ENCODE measurements at regions not wholly inside any gene's neighbourhood (a gene's known extent, or its start where the extent isn't known, plus 50 kb on each side); places are given as distances from the start of the nearest gene placed in this dataset.

DNA sequence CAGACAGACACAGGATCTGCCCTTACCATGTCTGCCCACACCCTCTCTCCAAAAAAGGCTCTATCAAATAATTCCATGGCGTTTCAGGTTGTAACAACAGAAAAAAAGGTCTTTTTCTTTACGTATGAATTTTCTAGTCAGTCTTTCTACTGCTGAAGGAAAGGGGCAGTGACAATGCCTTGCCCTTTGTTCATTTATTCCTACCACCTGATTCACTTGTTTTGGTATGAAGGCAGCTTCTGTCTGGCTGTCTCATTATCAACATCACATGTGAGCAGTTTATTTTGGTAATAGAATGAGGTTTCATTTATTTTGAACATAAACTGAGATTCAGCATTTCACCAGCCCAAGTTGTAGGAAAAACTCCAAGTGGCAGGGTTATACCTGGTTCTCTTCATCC lies 94.3 kb upstream of the KLF7 start (continued):
- TF ChIP-seq SKIL (IDR thresholded peaks at IDR 0.05; ENCODE audit: low read depth, poor library complexity, severe bottlenecking) (no peak), BCL11A (IDR thresholded peaks at IDR 0.05; ENCODE audit: low read depth, low read length) (no peak), LARP7 (IDR thresholded peaks at IDR 0.05) (no peak), PBX3 (IDR thresholded peaks at IDR 0.05; ENCODE audit: insufficient replicate concordance, low read depth, low read length) (no peak), POU2F2 (IDR thresholded peaks at IDR 0.05; ENCODE audit: borderline replicate concordance, low read depth, low read length) (no peak)

GRCh38 chr2:207260947-207261346 lies 95.2 kb upstream of the KLF7 start:
- intact Hi-C loops (cut with micrococcal nuclease; ENCODE audit: unreplicated experiment) (no loop called here), in situ Hi-C loops (cut with MboI) (no loop called here)
- ChIA-PET RAD21 (ENCODE audit: unreplicated experiment) (no interaction called here), SMC1A (ENCODE audit: uncharacterized antibody, unreplicated experiment) (interaction anchor here (1.1 to 2.6 kb wide), 4 partner anchors 21 to 91 kb away, joined by 3 to 7 read pairs (median 4); no protein-coding TSS in a partner anchor), CTCF (interaction anchor here (1.1 kb wide), 1 partner anchor 212 kb away, joined by 3 read pairs; no protein-coding TSS in a partner anchor), POLR2A (interaction anchor here (0.5 kb wide), 1 partner anchor 787 kb away, joined by 4 read pairs; no protein-coding TSS in a partner anchor)
- no TSS peak for BruUV-seq (replicated peaks)
- H4K20me1 ChIP-seq (ENCODE audit: control insufficient read depth, insufficient read depth): no peaks in the 10 kb centered on the region
- H3K27me3 ChIP-seq (replicated peaks in 1 of 2; ENCODE audit: control insufficient read depth in 2 of 2, insufficient read depth in 2 of 2, low read length in 1 of 2): no peaks in the 10 kb centered on the region
- H3K4me1 ChIP-seq (ENCODE audit: control insufficient read depth, insufficient read depth, low read length): no peaks in the 10 kb centered on the region
- no peak overlapping the region for H3K4me2 ChIP-seq (ENCODE audit: control insufficient read depth, insufficient read depth)
- H3K27ac ChIP-seq (ENCODE audit: control insufficient read depth, insufficient read depth): no peak overlapping the region
- FAIRE-seq (no peak), DNase-seq (ENCODE audit: low read depth, low spot score) (no peak), ATAC-seq (no peak)
- TF ChIP-seq, protein P1, sequence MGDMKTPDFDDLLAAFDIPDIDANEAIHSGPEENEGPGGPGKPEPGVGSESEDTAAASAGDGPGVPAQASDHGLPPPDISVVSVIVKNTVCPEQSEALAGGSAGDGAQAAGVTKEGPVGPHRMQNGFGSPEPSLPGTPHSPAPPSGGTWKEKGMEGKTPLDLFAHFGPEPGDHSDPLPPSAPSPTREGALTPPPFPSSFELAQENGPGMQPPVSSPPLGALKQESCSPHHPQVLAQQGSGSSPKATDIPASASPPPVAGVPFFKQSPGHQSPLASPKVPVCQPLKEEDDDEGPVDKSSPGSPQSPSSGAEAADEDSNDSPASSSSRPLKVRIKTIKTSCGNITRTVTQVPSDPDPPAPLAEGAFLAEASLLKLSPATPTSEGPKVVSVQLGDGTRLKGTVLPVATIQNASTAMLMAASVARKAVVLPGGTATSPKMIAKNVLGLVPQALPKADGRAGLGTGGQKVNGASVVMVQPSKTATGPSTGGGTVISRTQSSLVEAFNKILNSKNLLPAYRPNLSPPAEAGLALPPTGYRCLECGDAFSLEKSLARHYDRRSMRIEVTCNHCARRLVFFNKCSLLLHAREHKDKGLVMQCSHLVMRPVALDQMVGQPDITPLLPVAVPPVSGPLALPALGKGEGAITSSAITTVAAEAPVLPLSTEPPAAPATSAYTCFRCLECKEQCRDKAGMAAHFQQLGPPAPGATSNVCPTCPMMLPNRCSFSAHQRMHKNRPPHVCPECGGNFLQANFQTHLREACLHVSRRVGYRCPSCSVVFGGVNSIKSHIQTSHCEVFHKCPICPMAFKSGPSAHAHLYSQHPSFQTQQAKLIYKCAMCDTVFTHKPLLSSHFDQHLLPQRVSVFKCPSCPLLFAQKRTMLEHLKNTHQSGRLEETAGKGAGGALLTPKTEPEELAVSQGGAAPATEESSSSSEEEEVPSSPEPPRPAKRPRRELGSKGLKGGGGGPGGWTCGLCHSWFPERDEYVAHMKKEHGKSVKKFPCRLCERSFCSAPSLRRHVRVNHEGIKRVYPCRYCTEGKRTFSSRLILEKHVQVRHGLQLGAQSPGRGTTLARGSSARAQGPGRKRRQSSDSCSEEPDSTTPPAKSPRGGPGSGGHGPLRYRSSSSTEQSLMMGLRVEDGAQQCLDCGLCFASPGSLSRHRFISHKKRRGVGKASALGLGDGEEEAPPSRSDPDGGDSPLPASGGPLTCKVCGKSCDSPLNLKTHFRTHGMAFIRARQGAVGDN (IDR thresholded peaks at IDR 0.05): no peak
- TF ChIP-seq, protein P2, sequence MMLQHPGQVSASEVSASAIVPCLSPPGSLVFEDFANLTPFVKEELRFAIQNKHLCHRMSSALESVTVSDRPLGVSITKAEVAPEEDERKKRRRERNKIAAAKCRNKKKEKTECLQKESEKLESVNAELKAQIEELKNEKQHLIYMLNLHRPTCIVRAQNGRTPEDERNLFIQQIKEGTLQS (IDR thresholded peaks at IDR 0.05; ENCODE audit: borderline replicate concordance, extremely low read depth, low read depth, low read length): no peak
- TF ChIP-seq IRF4 (IDR thresholded peaks at IDR 0.05; ENCODE audit: low read depth, low read length): no peak
- no peak overlapping the region for H3K4me3 ChIP-seq
- 59% methylated on average over 4 of the region's 4 CpGs for WGBS (ENCODE audit: insufficient coverage, insufficient replicate concordance, low lambda C conversion rate, missing lambda C conversion rate)
- H3K36me3 ChIP-seq (ENCODE audit: control insufficient read depth in 2 of 2, insufficient read depth in 2 of 2, low read length in 1 of 2): no peaks in the 10 kb centered on the region
- no peak overlapping the region for H3K9ac ChIP-seq (ENCODE audit: control insufficient read depth, insufficient read depth, low read length)
- H3K9me3 ChIP-seq (replicated peaks; ENCODE audit: control insufficient read depth, insufficient read depth, low read length): no peaks in the 10 kb centered on the region
- H2AFZ ChIP-seq (ENCODE audit: control insufficient read depth, low read depth, low read length): no peak overlapping the region
- no peaks in the 10 kb centered on the region for H3K79me2 ChIP-seq (ENCODE audit: control insufficient read depth, insufficient read depth, low read length)

Data from GM12878 (cell line).